Psoas muscle (tissue), 7 donors: ENCODE measurements at regions not wholly inside any gene's neighbourhood (a gene's known extent, or its start where the extent isn't known, plus 50 kb on each side); places are given as distances from the start of the nearest gene placed in this dataset.

Source experiments
- ATAC-seq, 4 donors: fragments of 200-7000 bp; cut with Tn5 transposase; one replicate each; pipeline ENCODE4 v1.9.1; 2020; ENCODE audit warnings: moderate library complexity in 3 of 4, mild to moderate bottlenecking in 2 of 4
- DNase-seq, 2 donors: peaks; one replicate each; pipeline ENCODE4 v3.0.0-alpha.2; 2020
- H3K27ac ChIP-seq: fragments of 200-600 bp; one replicate; pipeline ENCODE4 v1.8.0; 2022
- H3K27me3 ChIP-seq, 3 donors: fragments of 200-600 bp in 1 of 3; one replicate each; pipeline versions ENCODE4 v1.6.1 to v1.8.0; 2013 to 2022; ENCODE audit warnings: low read length in 2 of 3, mild to moderate bottlenecking in 2 of 3, moderate library complexity in 1 of 3; ENCODE audit not compliant: insufficient read depth in 3 of 3
- H3K36me3 ChIP-seq, 2 donors: fragments of 200-600 bp in 1 of 2; one replicate each; pipeline versions ENCODE4 v1.6.1 to v1.8.0; 2013 to 2022; ENCODE audit warnings: low read depth in 1 of 2, mild to moderate bottlenecking in 1 of 2, moderate library complexity in 1 of 2; ENCODE audit not compliant: insufficient read depth in 1 of 2
- H3K4me1 ChIP-seq: fragments of 200-600 bp; one replicate; pipeline ENCODE4 v1.8.0; 2022
- H3K4me3 ChIP-seq: fragments of 200-600 bp; one replicate; pipeline ENCODE4 v1.8.0; 2022; ENCODE audit warnings: mild to moderate bottlenecking
- H3K9me3 ChIP-seq: fragments of 200-600 bp; one replicate; pipeline ENCODE4 v1.8.0; 2022
- WGBS, 3 donors: extraction: QIAGEN DNeasy Blood & Tissue Kit; methylation state at CpG; one replicate each; pipeline versions ENCODE4 v1.1.6 to v1.1.7; 2013; 5-methylcytosine and 5-hydroxymethylcytosine counted together
- intact Hi-C, 2 donors: fragments of 100-400 bp; cut with DNase I; formaldehyde crosslinking; loops; one replicate each; pipeline versions ENCODE4 v1.11.0 to v1.14.2; 2022
- TF ChIP-seq, protein P1 (sequence below): fragments of 200-600 bp; IDR thresholded peaks from one replicate; pipeline ENCODE4 v1.8.0; 2022; ENCODE audit warnings: antibody characterized with exemption
- donor health status: healthy with polysubstance abuse.
- donor health status: DM: no; HTN: no; CAD: no; lungs with moderate emphysema.
- donor health status: Bipolar disorder and iron deficiency.
- donor health status: healthy.
- donor health status: DM: yes; HTN: yes; CAD: no.
- donor health status: DM: no; HTN: no; CAD: no.
- donor health status: DM: yes; HTN: yes; CAD: no.

DNA sequence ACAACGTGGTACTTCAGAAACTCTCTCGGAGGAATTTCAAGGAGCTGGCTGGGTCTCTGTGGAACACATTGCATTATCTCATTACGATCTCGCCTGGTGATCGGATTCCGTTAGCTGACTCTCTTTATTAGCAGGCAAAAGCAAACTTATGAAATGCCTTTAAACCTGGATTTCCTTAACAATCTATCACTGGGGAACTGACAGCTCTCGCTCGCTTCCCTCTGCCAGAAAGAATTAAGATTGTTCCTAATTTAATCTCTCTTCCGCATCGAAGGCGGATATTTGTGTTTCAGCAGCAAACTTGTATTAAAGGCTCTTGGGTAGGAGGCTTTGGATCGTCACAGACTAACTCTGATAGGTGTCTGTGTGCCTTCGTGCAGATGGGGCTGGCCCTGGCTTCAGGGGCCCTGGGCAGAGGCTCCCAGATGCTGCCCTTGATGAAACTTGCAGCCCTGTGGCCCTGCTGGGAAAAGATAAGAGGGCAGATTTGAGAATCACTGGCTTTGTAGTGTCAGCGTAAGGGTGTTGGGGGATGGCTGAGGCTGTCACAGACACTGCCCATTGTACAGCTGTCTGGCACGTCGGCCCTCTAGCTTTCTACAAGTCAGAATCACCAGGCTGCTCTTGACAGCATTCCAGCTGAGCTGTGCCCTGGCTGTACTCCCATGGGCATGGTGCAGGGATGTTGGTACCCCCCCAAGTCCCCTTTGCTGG is 162.2 kb upstream of the NECTIN1 start:
- intact Hi-C loops: no loop called here
- no peaks in the 10 kb centered on the region for H3K9me3 ChIP-seq
- no peak overlapping the region for H3K27ac ChIP-seq
- H3K4me1 ChIP-seq: no peaks in the 10 kb centered on the region
- ATAC-seq (no peak), DNase-seq (no peak)
- peaks cover 0 to 11% (median 6%) of the 10 kb centered on the region in 3 donors for H3K27me3 ChIP-seq
- TF ChIP-seq, protein P1, sequence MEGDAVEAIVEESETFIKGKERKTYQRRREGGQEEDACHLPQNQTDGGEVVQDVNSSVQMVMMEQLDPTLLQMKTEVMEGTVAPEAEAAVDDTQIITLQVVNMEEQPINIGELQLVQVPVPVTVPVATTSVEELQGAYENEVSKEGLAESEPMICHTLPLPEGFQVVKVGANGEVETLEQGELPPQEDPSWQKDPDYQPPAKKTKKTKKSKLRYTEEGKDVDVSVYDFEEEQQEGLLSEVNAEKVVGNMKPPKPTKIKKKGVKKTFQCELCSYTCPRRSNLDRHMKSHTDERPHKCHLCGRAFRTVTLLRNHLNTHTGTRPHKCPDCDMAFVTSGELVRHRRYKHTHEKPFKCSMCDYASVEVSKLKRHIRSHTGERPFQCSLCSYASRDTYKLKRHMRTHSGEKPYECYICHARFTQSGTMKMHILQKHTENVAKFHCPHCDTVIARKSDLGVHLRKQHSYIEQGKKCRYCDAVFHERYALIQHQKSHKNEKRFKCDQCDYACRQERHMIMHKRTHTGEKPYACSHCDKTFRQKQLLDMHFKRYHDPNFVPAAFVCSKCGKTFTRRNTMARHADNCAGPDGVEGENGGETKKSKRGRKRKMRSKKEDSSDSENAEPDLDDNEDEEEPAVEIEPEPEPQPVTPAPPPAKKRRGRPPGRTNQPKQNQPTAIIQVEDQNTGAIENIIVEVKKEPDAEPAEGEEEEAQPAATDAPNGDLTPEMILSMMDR: no peak
- H3K4me3 ChIP-seq: no peak overlapping the region
- H3K36me3 ChIP-seq: no peaks in the 10 kb centered on the region
- WGBS, 3 donors: 46 to 63% (median 48%) methylated on average over 16 of the region's 16 CpGs

DNA sequence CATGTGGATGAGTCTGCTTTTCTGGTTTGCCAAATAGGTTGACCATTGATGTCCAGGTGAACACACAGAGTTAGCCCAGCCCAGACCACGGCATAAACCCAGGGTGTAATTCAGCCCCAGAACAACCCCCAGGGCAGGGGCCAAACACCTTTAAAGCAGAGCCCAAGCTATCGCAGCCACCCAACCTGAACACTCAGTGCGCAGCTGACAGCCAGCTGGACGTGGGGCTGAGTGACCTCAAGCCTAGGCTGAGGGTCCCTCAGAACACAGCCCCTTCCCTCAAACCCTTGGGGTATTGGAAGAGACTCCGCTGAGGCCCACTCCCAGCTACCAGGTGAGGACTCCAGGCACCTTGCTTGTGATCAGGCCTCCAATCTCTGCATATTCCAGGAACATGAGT is 161.5 kb upstream of the NECTIN1 start:
- intact Hi-C loops: no loop called here
- DNase-seq: no peak
- ATAC-seq: no peak
- no peak overlapping the region for H3K27ac ChIP-seq
- TF ChIP-seq, protein P1: no peak
- no peaks in the 10 kb centered on the region for H3K36me3 ChIP-seq
- 90 to 93% (median 91%) methylated on average over 5 of the region's 5 CpGs for WGBS, 3 donors
- no peaks in the 10 kb centered on the region for H3K4me1 ChIP-seq
- H3K9me3 ChIP-seq: no peaks in the 10 kb centered on the region
- no peak overlapping the region for H3K4me3 ChIP-seq
- H3K27me3 ChIP-seq: peaks cover 0 to 11% (median 6%) of the 10 kb centered on the region in 3 donors

DNA sequence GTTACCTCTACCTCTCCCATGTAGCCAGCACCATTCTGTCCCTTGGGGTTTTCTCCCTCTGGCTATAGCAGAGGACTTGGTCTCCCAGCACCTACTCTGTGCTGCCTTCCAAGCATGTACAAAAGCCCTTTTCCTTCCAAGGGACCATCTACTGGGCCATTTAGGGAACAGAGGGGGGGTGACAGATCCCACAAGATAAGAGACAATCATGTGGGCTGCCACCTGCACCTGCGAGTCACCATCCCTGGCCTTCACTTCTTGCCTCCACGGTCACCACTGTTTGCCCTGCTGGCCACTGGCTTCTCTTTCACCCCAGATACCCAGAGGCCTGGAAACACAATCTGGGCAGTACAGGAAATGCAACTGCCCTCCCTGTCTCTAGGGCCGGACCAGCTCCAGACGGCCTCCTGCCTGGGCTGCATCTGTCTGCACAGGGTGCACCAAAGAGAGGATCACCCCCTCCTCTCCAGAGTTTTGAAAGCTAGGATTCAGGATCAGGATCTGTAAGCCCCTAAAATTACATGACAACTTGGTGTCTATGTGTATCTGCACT is 160.8 kb upstream of the NECTIN1 start:
- no peak overlapping the region for H3K27ac ChIP-seq
- no peaks in the 10 kb centered on the region for H3K36me3 ChIP-seq
- H3K9me3 ChIP-seq: no peaks in the 10 kb centered on the region
- DNase-seq: no peak
- H3K27me3 ChIP-seq: peaks cover 0 to 11% (median 6%) of the 10 kb centered on the region in 3 donors
- no peak overlapping the region for H3K4me3 ChIP-seq
- intact Hi-C loops: no loop called here
- no peaks in the 10 kb centered on the region for H3K4me1 ChIP-seq
- ATAC-seq: no peak
- TF ChIP-seq, protein P1: no peak
- WGBS, 3 donors: 77 to 87% (median 80%) methylated on average over 4 of the region's 4 CpGs

DNA sequence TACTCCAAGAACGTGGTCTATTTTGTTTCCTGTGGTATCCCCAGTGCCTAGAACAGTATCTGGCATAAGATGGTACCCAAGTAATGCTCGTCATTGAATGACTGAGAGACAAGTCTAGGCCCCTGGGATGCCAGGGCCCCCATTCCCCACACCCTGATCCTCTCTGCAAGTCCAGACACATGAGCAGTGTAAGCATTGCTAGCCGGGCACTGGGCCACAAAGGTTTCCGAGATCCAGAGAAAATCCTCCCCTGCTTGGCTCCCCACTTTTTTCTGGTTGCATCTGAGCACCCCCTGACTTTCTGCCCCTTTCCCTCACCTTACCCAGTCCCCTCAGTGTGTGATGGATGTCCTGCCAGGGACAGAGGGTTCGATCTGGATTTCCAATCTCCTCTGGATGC is 160.1 kb upstream of the NECTIN1 start:
- DNase-seq (no peak), ATAC-seq (no peak)
- intact Hi-C loops: no loop called here
- Histone ChIP-seq H3K9me3 (no peaks in the 10 kb centered on the region), H3K36me3 (no peaks in the 10 kb centered on the region), H3K27ac (no peak overlapping the region), H3K4me1 (no peaks in the 10 kb centered on the region), H3K27me3 (peaks cover 0 to 11% (median 6%) of the 10 kb centered on the region in 3 donors), H3K4me3 (no peak overlapping the region)
- 89 to 92% (median 90%) methylated on average over 5 of the region's 5 CpGs for WGBS, 3 donors
- TF ChIP-seq, protein P1: no peak
